ENCODE measurements at regions not wholly inside any gene's neighbourhood (a gene's known extent, or its start where the extent isn't known, plus 50 kb on each side); places are given as distances from the start of the nearest gene placed in this dataset.

DNA sequence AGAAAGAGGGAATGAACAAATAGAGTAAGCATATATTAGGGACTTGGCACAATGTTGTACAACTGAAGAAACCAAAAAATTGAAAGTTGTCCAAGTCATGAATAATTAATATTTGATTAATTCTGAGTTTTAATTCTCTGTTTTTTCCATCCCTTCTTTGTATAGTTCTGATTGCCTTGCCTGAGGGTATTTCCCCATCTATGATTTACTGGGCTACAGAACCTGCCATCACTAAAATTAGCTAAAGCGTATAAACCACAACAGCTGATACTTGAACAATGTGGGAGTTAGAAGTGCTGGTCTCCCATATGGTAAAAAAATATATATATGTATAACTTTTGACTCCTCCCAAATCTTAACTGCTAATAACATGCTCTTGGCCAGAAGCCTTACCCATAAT is 1253.5 kb upstream of the CDH6 start:
- Histone ChIP-seq H3K27me3 (ENCODE audit: insufficient read depth) (no peaks in the 10 kb centered on the region), H3K36me3 (ENCODE audit: insufficient read depth) (no peaks in the 10 kb centered on the region), H3K4me1 (ENCODE audit: insufficient read depth) (no peaks in the 10 kb centered on the region), H2AFZ (no peak overlapping the region), H3K9me2 (ENCODE audit: insufficient read depth) (no peaks in the 10 kb centered on the region), H3K27ac (ENCODE audit: low read depth) (no peak overlapping the region), H3F3A (replicated peaks; ENCODE audit: low read depth) (no peaks in the 10 kb centered on the region), H3K79me2 (replicated peaks; ENCODE audit: insufficient read depth) (no peaks in the 10 kb centered on the region), H3K4me2 (no peak overlapping the region), H3K4me3 (no peak overlapping the region), H4K20me1 (replicated peaks; ENCODE audit: insufficient read depth) (no peaks in the 10 kb centered on the region)
- H3K4me1 Mint-ChIP-seq: no peaks in the 10 kb centered on the region
- ATAC-seq (no peak), DNase-seq (ENCODE audit: low spot score) (no peak)
- no peaks in the 10 kb centered on the region for H3K27me3 Mint-ChIP-seq (ENCODE audit: insufficient read depth, low read depth, poor library complexity)
- H3K4me3 Mint-ChIP-seq: no peak overlapping the region
- no peaks in the 10 kb centered on the region for H3K9me3 Mint-ChIP-seq
- H3K27ac Mint-ChIP-seq: no peak overlapping the region
- H3K36me3 Mint-ChIP-seq (ENCODE audit: low read depth): no peaks in the 10 kb centered on the region
- TF ChIP-seq POLR2AphosphoS5 (IDR thresholded peaks at IDR 0.05; ENCODE audit: low read depth) (no peak), EZH2phosphoT487 (IDR thresholded peaks at IDR 0.05; ENCODE audit: unreplicated experiment) (no peak), EZH2 (IDR thresholded peaks at IDR 0.05; ENCODE audit: low read depth, unreplicated experiment) (no peak), ETS1 (IDR thresholded peaks at IDR 0.05) (no peak), CREB1 (CRISPR knock-in tag; IDR thresholded peaks at IDR 0.05; ENCODE audit: low read depth) (no peak), ZNF331 (CRISPR knock-in tag; IDR thresholded peaks at IDR 0.05; ENCODE audit: low read depth) (no peak), STAT1 (IDR thresholded peaks at IDR 0.05; ENCODE audit: unreplicated experiment) (no peak), REST (IDR thresholded peaks at IDR 0.05; ENCODE audit: unreplicated experiment) (no peak), NANOG (IDR thresholded peaks at IDR 0.05; ENCODE audit: borderline replicate concordance) (no peak), ZNF114 (CRISPR knock-in tag; IDR thresholded peaks at IDR 0.05) (no peak), JUNB (IDR thresholded peaks at IDR 0.05; ENCODE audit: unreplicated experiment) (no peak)
- TF ChIP-seq, protein P1, sequence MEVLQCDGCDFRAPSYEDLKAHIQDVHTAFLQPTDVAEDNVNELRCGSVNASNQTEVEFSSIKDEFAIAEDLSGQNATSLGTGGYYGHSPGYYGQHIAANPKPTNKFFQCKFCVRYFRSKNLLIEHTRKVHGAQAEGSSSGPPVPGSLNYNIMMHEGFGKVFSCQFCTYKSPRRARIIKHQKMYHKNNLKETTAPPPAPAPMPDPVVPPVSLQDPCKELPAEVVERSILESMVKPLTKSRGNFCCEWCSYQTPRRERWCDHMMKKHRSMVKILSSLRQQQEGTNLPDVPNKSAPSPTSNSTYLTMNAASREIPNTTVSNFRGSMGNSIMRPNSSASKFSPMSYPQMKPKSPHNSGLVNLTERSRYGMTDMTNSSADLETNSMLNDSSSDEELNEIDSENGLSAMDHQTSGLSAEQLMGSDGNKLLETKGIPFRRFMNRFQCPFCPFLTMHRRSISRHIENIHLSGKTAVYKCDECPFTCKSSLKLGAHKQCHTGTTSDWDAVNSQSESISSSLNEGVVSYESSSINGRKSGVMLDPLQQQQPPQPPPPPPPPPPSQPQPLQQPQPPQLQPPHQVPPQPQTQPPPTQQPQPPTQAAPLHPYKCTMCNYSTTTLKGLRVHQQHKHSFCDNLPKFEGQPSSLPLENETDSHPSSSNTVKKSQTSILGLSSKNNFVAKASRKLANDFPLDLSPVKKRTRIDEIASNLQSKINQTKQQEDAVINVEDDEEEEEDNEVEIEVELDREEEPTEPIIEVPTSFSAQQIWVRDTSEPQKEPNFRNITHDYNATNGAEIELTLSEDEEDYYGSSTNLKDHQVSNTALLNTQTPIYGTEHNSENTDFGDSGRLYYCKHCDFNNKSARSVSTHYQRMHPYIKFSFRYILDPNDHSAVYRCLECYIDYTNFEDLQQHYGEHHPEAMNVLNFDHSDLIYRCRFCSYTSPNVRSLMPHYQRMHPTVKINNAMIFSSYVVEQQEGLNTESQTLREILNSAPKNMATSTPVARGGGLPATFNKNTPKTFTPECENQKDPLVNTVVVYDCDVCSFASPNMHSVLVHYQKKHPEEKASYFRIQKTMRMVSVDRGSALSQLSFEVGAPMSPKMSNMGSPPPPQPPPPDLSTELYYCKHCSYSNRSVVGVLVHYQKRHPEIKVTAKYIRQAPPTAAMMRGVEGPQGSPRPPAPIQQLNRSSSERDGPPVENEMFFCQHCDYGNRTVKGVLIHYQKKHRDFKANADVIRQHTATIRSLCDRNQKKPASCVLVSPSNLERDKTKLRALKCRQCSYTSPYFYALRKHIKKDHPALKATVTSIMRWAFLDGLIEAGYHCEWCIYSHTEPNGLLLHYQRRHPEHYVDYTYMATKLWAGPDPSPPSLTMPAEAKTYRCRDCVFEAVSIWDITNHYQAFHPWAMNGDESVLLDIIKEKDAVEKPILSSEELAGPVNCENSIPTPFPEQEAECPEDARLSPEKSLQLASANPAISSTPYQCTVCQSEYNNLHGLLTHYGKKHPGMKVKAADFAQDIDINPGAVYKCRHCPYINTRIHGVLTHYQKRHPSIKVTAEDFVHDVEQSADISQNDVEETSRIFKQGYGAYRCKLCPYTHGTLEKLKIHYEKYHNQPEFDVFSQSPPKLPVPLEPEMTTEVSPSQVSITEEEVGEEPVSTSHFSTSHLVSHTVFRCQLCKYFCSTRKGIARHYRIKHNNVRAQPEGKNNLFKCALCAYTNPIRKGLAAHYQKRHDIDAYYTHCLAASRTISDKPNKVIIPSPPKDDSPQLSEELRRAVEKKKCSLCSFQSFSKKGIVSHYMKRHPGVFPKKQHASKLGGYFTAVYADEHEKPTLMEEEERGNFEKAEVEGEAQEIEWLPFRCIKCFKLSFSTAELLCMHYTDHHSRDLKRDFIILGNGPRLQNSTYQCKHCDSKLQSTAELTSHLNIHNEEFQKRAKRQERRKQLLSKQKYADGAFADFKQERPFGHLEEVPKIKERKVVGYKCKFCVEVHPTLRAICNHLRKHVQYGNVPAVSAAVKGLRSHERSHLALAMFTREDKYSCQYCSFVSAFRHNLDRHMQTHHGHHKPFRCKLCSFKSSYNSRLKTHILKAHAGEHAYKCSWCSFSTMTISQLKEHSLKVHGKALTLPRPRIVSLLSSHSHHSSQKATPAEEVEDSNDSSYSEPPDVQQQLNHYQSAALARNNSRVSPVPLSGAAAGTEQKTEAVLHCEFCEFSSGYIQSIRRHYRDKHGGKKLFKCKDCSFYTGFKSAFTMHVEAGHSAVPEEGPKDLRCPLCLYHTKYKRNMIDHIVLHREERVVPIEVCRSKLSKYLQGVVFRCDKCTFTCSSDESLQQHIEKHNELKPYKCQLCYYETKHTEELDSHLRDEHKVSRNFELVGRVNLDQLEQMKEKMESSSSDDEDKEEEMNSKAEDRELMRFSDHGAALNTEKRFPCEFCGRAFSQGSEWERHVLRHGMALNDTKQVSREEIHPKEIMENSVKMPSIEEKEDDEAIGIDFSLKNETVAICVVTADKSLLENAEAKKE (CRISPR knock-in tag; IDR thresholded peaks at IDR 0.05): no peak
- TF ChIP-seq, protein P2, sequence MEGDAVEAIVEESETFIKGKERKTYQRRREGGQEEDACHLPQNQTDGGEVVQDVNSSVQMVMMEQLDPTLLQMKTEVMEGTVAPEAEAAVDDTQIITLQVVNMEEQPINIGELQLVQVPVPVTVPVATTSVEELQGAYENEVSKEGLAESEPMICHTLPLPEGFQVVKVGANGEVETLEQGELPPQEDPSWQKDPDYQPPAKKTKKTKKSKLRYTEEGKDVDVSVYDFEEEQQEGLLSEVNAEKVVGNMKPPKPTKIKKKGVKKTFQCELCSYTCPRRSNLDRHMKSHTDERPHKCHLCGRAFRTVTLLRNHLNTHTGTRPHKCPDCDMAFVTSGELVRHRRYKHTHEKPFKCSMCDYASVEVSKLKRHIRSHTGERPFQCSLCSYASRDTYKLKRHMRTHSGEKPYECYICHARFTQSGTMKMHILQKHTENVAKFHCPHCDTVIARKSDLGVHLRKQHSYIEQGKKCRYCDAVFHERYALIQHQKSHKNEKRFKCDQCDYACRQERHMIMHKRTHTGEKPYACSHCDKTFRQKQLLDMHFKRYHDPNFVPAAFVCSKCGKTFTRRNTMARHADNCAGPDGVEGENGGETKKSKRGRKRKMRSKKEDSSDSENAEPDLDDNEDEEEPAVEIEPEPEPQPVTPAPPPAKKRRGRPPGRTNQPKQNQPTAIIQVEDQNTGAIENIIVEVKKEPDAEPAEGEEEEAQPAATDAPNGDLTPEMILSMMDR (conservative IDR thresholded peaks at IDR 0.05; ENCODE audit: low read depth in 2 of 2): no peak

Measured in GM23338 (cell line).